CD14-positive monocyte (primary cell): ENCODE measurements at regions not wholly inside any gene's neighbourhood (a gene's known extent, or its start where the extent isn't known, plus 50 kb on each side); places are given as distances from the start of the nearest gene placed in this dataset.

Experiments
- DNase-seq, 3 donors: peaks; one replicate each; pipeline ENCODE4 v3.0.0-alpha.2; 2011 to 2022
- H2AFZ ChIP-seq: 2 replicates; pipeline ENCODE4 v1.6.0; 2012; ENCODE audit warnings: mild to moderate bottlenecking, low read depth, low read length, inconsistent platforms; ENCODE audit not compliant: insufficient read depth, poor library complexity, severe bottlenecking
- H3K27ac ChIP-seq, 2 donors: 1 replicate in 1 of 2; 2 replicates in 1 of 2; pipeline ENCODE4 v1.5.1; 2012 to 2013; ENCODE audit warnings: low read length in 2 of 2, control low read depth in 1 of 2, inconsistent platforms in 1 of 2, low read depth in 1 of 2, mild to moderate bottlenecking in 1 of 2
- H3K27me3 ChIP-seq, 2 donors: one replicate each; pipeline versions ENCODE4 v1.6.0 to v1.6.1; 2011 to 2013; ENCODE audit warnings: low read length in 2 of 2; ENCODE audit not compliant: control insufficient read depth in 2 of 2, insufficient read depth in 2 of 2
- H3K36me3 ChIP-seq, 2 donors: replicated peaks in 1 of 2; 1 replicate in 1 of 2; 2 replicates in 1 of 2; pipeline versions ENCODE4 v1.5.1 to v1.6.1; 2012 to 2013; ENCODE audit warnings: low read length in 2 of 2, control low read depth in 1 of 2, inconsistent platforms in 1 of 2, mild to moderate bottlenecking in 1 of 2; ENCODE audit not compliant: insufficient read depth in 2 of 2, control insufficient read depth in 1 of 2
- H3K4me1 ChIP-seq, 2 donors: 1 replicate in 1 of 2; 2 replicates in 1 of 2; pipeline versions ENCODE4 v1.5.1 to v1.6.1; 2012 to 2013; ENCODE audit warnings: low read length in 2 of 2, control low read depth in 1 of 2, inconsistent platforms in 1 of 2, mild to moderate bottlenecking in 1 of 2, moderate library complexity in 1 of 2; ENCODE audit not compliant: insufficient read depth in 2 of 2, control insufficient read depth in 1 of 2
- H3K4me2 ChIP-seq: replicated peaks from 2 replicates; pipeline ENCODE3; 2012; ENCODE audit warnings: low read length, moderate library complexity, mild to moderate bottlenecking; ENCODE audit not compliant: poor library complexity, severe bottlenecking; ENCODE audit errors: extremely low read depth
- H3K4me3 ChIP-seq, 3 experiments: fragments of 200-600 bp in 1 of 3; sonication (generic) in 1 of 3; replicated peaks in 1 of 3; 1 replicate in 2 of 3; 2 replicates in 1 of 3; pipeline ENCODE4 v1.5.1; 2011 to 2013; ENCODE audit warnings: low read length in 3 of 3, mild to moderate bottlenecking in 3 of 3, control low read depth in 2 of 3, low read depth in 2 of 3, inconsistent platforms in 1 of 3, moderate library complexity in 1 of 3
- H3K79me2 ChIP-seq: 2 replicates; pipeline ENCODE4 v1.6.0; 2012; ENCODE audit warnings: mild to moderate bottlenecking, control low read depth, inconsistent platforms, low read length, moderate library complexity; ENCODE audit not compliant: insufficient read depth
- H3K9ac ChIP-seq: 2 replicates; pipeline ENCODE4 v1.6.0; 2017; ENCODE audit warnings: low read length, mild to moderate bottlenecking; ENCODE audit not compliant: insufficient read depth, poor library complexity, severe bottlenecking
- H3K9me3 ChIP-seq, 2 donors: replicated peaks in 1 of 2; 1 replicate in 1 of 2; 2 replicates in 1 of 2; pipeline versions ENCODE4 v1.5.1 to v1.6.1; 2012 to 2013; ENCODE audit warnings: low read length in 2 of 2, control low read depth in 1 of 2; ENCODE audit not compliant: control insufficient read depth in 1 of 2, insufficient read depth in 1 of 2
- H4K20me1 ChIP-seq: 2 replicates; pipeline ENCODE4 v1.6.0; 2012; ENCODE audit warnings: mild to moderate bottlenecking, low read length, control low read depth, moderate library complexity; ENCODE audit not compliant: insufficient read depth
- H3K27ac Mint-ChIP-seq, 7 donors: one replicate each; pipeline ENCODE4 v1.8.0; 2020; ENCODE audit warnings: mild to moderate bottlenecking in 7 of 7, mixed read lengths in 7 of 7, moderate library complexity in 6 of 7, inconsistent platforms in 2 of 7
- H3K27me3 Mint-ChIP-seq, 3 donors: one replicate each; pipeline ENCODE4 v1.8.0; 2021 to 2022; ENCODE audit warnings: low read depth in 3 of 3, mild to moderate bottlenecking in 3 of 3, mixed read lengths in 3 of 3, moderate library complexity in 3 of 3, inconsistent platforms in 1 of 3
- H3K36me3 Mint-ChIP-seq, 2 donors: one replicate each; pipeline ENCODE4 v1.8.0; 2020; ENCODE audit warnings: mixed read lengths in 2 of 2, inconsistent platforms in 1 of 2, mild to moderate bottlenecking in 1 of 2
- H3K4me1 Mint-ChIP-seq: one replicate; pipeline ENCODE4 v1.8.0; 2020; ENCODE audit warnings: mild to moderate bottlenecking, mixed read lengths
- H3K4me3 Mint-ChIP-seq, 2 donors: one replicate each; pipeline ENCODE4 v1.8.0; 2020; ENCODE audit warnings: mild to moderate bottlenecking in 2 of 2, mixed read lengths in 2 of 2, moderate library complexity in 1 of 2
- H3K9me3 Mint-ChIP-seq, 7 donors: one replicate each; pipeline ENCODE4 v1.8.0; 2020 to 2022; ENCODE audit warnings: mixed read lengths in 7 of 7, mild to moderate bottlenecking in 6 of 7, moderate library complexity in 6 of 7, inconsistent platforms in 2 of 7
- CTCF ChIP-seq: fragments of 200-600 bp; IDR thresholded peaks from one replicate; pipeline ENCODE4 v1.8.0; 2022; ENCODE audit warnings: antibody characterized with exemption, mild to moderate bottlenecking
- WGBS: methylation state at CpG from one replicate; pipeline ENCODE4 v1.1.5; 2013; ENCODE audit warnings: missing lambda C conversion rate; ENCODE audit not compliant: insufficient coverage; 5-methylcytosine and 5-hydroxymethylcytosine counted together
- intact Hi-C, 2 donors: fragments of 100-400 bp; cut with micrococcal nuclease; formaldehyde crosslinking; loops; one replicate each; pipeline versions ENCODE4 v1.15.0 to v1.15.1; 2023

- TF ChIP-seq CTCF = no peak
- no peaks in the 10 kb centered on the region for H3K36me3 Mint-ChIP-seq
- Histone ChIP-seq H2AFZ (no peak overlapping the region), H3K27me3 (no peaks in the 10 kb centered on the region), H3K27ac (no peak overlapping the region), H4K20me1 (no peaks in the 10 kb centered on the region), H3K36me3 (no peaks in the 10 kb centered on the region), H3K9ac (no peak overlapping the region), H3K4me1 (no peaks in the 10 kb centered on the region), H3K9me3 (no peaks in the 10 kb centered on the region), H3K4me3 (no peak overlapping the region), H3K79me2 (no peaks in the 10 kb centered on the region), H3K4me2 (no peak overlapping the region)
- DNase-seq = no peak
- H3K27ac Mint-ChIP-seq = no peak overlapping the region
- peaks cover 2% of the 10 kb centered on the region for H3K4me1 Mint-ChIP-seq
- 90% methylated on average over 2 of the region's 3 CpGs for WGBS
- peaks cover 0 to 1% (median 0%) of the 10 kb centered on the region in 3 donors for H3K27me3 Mint-ChIP-seq
- no peak overlapping the region for H3K4me3 Mint-ChIP-seq
- intact Hi-C loops = no loop called here
- peaks cover 0 to 6% (median 0%) of the 10 kb centered on the region in 7 donors for H3K9me3 Mint-ChIP-seq
Measured at GRCh38 chr3:59128685-59129084, 78.9 kb upstream of the CFAP20DC start.

- no peak for TF ChIP-seq CTCF
Measured at GRCh38 chr3:59127071-59127470, 77.2 kb upstream of the CFAP20DC start.

More at GRCh38 chr3:59127071-59127470, 77.2 kb upstream of the CFAP20DC start:
- H3K27me3 Mint-ChIP-seq = peaks cover 0 to 2% (median 1%) of the 10 kb centered on the region in 3 donors
- no peak overlapping the region for H3K9ac ChIP-seq
- H3K4me3 Mint-ChIP-seq = no peak overlapping the region
- no peak overlapping the region for H2AFZ ChIP-seq
- H3K4me3 ChIP-seq = no peak overlapping the region
- intact Hi-C loops = no loop called here
- no peaks in the 10 kb centered on the region for H3K79me2 ChIP-seq
- no peaks in the 10 kb centered on the region for H3K4me1 ChIP-seq
- no peaks in the 10 kb centered on the region for H3K9me3 ChIP-seq
- no peaks in the 10 kb centered on the region for H4K20me1 ChIP-seq
- H3K9me3 Mint-ChIP-seq = peaks cover 0 to 6% (median 0%) of the 10 kb centered on the region in 7 donors
- H3K4me1 Mint-ChIP-seq = no peaks in the 10 kb centered on the region
- H3K27ac ChIP-seq = no peak overlapping the region
- H3K27me3 ChIP-seq = no peaks in the 10 kb centered on the region
- H3K4me2 ChIP-seq = no peak overlapping the region
- DNase-seq = no peak
- no peak overlapping the region for H3K27ac Mint-ChIP-seq
- no peaks in the 10 kb centered on the region for H3K36me3 Mint-ChIP-seq
- no peaks in the 10 kb centered on the region for H3K36me3 ChIP-seq
